HG03571 (cell line): ENCODE measurements at regions not wholly inside any gene's neighbourhood (a gene's known extent, or its start where the extent isn't known, plus 50 kb on each side); places are given as distances from the start of the nearest gene placed in this dataset.

Experiments used
- ATAC-seq: cut with Tn5 transposase; IDR thresholded peaks from one replicate; pipeline ENCODE4 v1.9.1; 2021; ENCODE audit not compliant: unreplicated experiment

DNA sequence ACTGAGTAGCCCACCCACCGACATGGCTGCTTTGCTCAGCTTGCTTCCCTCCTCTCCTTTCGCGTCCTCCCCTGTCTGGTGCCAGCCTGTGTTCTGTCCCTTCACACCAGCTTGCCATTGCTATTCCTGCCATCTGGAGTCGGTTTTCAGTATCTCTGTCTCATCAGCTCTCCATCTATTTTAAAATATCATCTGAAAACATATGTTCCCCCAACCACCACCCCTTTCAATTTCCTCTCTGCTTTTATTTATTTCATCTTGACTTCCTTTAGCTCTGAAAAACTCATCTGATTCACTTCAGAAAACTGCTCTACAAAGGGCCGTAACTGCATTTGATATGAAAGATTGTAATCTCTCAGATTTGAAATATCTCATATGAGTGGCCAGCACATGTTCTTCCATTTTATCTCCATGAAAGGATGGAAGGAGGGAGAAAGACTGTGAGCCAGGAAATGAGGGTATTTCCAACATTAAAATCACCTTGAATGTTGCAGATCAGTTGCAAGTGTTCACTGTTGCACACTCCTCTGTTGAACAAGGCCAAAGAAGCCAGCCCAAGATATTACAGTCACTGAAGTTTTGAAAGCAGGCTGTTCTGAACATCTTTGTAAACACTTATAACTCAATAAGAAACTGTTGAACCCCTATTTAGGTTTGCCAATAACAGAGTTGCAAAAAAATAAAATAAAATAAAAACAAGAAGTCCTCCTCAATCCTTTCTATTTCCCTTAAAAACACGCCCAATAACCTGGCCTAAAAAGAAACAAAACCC, 202.4 kb upstream of the NEBL start:
- no peak for ATAC-seq

DNA sequence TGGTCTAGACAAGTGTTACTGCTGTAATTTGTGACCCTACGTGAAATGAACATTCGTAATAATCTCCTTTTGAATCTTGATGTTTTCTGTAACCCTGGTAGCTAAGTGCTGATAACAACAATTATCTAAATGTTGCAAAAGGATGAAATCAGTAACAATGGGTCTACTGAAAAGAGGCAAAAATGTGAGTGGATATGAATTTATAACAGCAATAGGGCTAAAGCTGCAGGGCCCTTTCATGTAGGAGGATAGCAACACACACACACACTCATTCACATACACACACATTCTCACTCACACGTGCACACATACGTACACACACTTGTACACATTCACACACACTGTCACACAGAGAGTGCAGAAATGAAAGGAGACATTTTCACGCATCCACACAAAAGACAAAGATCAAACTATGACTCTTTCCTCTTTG, 200.8 kb upstream of the NEBL start:
- no peak for ATAC-seq

GRCh38 chr10:21095494-21096055, 198.5 kb upstream of the NEBL start:
- no peak for ATAC-seq

DNA sequence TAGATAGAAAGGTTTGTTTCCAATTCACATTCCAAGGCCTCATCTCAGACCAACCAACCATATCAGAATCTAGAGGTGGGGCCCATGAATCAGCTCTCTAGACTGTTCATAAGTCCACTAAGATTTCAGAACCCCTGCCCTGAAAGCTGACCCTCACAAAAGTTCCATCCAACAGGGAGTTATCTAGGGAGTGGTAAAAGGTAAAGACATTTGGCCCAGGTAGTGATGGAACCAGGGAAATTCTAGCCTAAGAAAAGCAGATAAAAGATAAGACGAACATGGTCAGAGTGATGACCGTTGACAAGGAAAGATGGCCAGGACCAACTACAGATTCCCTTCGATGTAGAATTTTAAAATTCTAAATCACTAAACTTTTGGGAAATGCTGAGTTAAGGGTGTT, 198.0 kb upstream of the NEBL start:
- no peak for ATAC-seq

DNA sequence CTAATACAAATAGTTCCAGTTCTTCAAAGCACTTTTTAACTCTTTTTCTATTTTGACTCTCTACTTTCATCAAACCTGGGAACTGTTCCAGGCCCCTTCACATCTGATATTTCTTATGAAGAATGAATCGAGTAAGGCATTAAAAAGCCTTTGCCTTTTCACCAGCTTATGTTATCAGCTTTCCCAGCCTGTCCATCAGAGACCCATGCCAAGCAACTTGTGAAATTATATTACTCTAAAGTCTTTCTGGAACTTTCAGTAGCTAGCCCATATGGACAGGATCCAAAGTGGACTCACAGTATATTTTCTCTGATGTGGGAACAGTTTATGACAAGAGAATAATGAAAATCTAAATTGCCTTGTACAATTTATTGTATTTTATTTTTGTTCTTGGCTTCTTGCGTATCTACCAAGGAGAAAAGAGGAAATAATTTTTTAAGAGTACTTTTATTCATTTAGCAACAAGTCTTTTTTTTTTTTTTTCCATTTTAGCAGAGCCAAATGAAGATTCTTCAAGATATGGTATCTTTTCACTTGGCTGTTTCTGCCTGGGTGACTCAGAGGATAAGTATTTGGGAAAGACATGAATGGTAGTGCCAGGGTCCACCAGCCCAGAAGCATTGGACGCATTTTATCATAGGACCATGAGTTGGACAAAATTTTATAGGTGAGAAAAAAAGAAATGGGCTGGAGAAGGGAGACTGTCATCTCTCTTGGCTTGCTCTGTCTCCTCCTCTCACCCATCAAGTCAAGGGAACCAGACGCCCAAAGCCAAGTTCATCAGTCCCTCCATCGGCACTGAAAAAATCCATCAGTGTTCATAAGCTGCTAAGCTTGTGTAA, 195.8 kb upstream of the NEBL start:
- ATAC-seq = no peak

DNA sequence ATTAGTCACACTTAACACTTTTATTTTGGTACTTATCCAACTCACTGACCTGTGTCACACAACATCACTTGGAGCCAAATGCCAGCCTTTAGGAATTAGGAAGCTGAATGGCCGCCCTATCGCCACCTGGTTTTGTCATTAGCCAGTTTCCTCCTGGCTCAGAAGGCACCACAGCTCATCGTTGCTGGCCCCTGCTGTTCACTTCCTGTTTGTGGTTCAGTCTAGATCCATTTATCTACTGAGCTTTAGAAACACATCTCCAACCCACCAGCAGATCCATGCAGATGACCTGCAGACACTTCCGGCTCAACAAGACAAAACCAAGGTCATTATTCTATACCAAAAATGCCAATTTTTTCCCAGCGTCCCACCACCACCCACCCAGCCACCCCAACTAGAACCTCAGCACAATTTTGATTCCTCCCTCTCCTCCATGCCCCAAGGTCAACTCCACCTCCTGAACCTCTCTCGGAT, 193.5 kb upstream of the NEBL start:
- no peak for ATAC-seq

DNA sequence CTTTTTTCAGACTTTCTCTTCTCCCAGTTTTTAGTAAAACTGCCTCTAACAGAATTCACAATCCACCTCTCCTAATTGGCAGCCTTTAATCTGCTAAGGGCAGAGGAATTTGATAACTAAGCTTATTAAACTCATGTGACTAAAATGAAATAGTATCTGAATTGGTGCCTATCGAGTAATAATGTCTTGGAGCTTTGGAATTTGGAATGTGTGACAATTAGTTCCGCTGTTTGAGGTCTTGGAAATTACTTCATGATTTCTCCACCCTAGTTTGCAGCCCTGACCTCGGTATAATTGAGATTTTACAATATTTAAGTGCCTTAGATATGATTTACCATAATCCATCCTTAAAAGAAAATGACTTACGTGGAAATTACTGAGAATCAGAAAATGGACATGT, 190.4 kb upstream of the NEBL start:
- no peak for ATAC-seq

DNA sequence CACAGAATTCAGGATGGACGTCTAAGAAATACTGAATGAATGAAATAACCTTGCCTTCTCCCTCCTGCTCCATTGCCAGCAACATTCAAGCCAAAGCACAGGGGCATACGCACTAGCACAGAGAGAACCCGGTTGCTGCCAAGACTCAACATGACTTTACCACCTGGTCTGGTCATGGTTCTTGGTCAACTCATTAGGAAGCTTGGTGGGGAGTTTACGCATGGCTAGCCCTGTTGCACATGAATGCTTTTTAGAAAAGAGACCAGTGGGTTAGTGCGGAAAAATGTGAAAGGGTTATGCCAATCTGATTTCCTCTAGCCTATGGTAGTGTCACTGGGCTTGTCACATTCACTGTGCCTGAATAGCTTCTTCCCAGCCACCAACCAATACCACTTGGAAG, 187.6 kb upstream of the NEBL start:
- ATAC-seq = no peak

DNA sequence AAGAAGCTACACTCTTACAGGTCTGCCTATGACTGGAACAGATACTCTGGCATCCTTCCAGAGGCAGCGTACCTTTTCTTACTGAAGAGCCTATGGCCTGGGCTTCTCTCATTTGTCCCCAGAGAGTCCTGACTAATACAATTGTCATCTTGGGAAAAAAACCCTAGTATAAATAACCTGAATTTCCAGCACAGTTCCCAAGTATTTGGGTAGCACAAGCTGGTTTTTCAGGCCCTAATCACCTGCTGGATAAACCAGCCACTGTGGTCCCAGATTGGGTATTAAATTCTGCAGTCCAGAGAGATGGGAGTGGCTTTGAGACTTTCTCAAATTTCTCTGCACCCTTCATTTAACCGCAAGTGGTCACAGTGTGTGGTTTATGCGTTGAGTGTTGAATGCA, 186.8 kb upstream of the NEBL start:
- ATAC-seq = no peak

DNA sequence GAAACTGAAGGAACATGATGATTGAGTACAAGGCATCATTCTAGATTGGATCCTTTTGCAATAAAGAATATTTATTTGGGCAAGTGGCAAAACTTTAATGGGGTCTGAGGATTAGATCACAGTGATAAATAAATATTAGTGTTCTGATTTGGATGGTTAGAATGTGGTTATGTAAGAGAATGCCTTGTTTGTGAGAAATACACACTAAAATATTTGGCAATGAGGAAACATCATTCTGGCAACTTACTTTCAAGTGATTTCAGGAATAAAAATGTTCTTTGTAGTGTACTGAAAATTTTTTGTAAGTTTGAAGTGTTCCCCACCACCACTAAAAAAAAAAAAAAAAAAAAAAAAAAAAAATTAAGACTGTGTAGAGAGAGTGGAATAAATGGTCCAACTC, 185.1 kb upstream of the NEBL start:
- no peak for ATAC-seq

DNA sequence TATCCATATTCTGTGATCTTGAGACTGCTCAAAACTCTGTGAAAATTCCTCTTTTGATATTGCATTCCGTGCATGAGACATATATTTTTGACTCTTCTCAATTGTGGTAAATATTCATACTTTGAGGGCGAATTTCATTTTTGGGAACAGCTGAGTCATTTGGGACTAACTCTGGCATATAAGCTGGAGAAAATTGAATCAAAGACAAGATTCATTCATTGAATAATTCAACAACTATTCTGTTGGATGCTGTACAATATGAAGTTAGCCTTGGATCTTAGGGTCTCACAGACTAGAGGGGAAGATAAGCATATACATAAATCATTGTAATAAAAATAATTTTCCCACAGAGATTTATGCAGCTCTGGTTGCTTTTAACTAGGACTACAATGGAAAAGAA, 183.2 kb upstream of the NEBL start:
- ATAC-seq = no peak

- no peak for ATAC-seq
Measured at GRCh38 chr10:21079330-21079658, 182.2 kb upstream of the NEBL start.

DNA sequence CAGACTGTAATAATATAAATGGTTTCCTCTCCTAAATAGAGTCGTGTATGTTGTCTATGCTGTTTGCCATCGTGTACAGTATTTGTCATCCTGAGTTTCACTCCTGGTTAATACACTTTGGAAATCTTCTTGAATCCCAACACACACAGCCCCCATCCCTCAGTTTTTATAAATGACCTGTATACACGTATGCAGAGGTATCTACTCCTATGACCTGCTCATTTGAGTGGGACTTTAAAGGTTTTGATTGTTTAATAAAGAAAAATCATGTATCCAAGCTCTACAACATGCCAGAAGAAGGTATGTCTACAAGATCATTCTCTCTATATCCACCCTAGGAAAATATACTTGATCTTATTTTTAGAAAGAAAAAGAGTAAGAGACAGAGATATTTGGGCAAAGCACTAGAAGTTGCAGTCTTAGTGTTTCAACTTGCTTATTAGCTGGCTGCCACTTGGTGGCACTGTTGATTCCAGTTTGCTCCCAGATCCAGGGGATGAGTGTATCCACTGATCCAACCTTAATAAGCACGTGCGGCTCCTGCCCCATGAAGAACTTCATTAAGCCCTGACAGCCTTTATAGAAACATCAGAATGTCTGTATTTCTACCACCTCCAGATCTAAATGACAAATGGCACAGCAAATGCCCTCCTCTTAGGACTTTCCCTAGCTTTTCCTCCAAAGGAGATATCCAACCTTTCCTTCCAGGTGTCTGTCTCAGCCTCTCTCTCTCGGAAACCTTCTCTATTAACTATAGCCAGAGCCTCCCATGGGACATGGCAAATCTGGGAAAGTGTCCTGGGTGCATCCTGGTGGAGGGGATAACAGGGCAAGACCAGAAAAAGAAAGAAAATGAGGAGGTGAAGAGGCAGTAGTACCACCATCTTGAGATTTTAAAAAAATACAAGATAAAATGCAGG, 181.6 kb upstream of the NEBL start:
- ATAC-seq = no peak

- no peak for ATAC-seq
Measured at GRCh38 chr10:21077681-21078080, 180.6 kb upstream of the NEBL start.

- no peak for ATAC-seq
Measured at GRCh38 chr10:21076381-21076780, 179.3 kb upstream of the NEBL start.

GRCh38 chr10:21075880-21076279, 178.8 kb upstream of the NEBL start:
- no peak for ATAC-seq

GRCh38 chr10:21071001-21071673, 174.0 kb upstream of the NEBL start:
- no peak for ATAC-seq

DNA sequence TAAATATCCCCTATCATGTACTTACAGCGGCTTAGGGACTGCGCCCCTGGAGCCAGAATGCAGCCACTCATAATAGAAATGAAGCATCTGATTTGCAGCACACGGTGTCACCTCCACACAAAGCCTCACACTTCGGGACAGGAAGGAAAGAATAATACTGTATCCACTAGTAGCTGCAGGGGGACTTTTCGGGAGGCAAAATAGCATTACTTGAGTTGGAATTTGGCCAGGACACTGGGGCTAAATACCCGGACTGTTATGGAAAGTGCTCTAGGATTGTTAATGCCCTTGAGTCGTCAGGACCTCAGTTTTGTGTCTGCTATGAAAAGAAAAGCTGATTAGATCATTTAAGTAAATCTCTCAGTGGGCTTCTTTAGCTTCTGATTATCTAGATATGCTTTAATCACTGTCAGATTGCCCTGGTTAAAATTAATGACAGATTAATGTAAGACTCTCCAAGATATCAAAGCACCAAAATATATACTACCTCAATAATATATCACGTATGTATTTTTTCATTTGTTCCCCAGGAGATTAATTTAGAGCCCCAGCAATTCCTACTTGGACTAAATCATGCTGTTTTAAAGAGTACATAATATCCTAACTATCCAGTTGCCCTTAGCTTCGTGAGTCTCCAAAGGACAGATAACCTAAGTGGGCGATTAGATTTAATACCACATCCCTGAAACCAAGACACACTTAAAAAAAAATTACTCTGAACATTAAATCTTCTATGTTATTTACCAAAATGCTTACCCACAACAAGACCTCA, 173.0 kb upstream of the NEBL start:
- ATAC-seq = no peak

- ATAC-seq = no peak
Measured at GRCh38 chr10:21069278-21069677, 172.2 kb upstream of the NEBL start.
